H54 (cell line): ENCODE measurements at regions not wholly inside any gene's neighbourhood (a gene's known extent, or its start where the extent isn't known, plus 50 kb on each side); places are given as distances from the start of the nearest gene placed in this dataset.

Experiments used
- DNase-seq: peaks from one replicate; pipeline ENCODE4 v3.0.0; 2011; ENCODE audit warnings: low spot score, mixed read lengths; ENCODE audit not compliant: insufficient read length
- FAIRE-seq: peaks from 3 replicates; lab custom pipeline; 2011; peaks lifted over from hg19 to GRCh38; lab: Jason Lieb, UNC
- POLR2A ChIP-seq: IDR thresholded peaks from 2 replicates; pipeline ENCODE4 v1.6.1; 2011; ENCODE audit warnings: low read depth, mild to moderate bottlenecking, low read length

DNA sequence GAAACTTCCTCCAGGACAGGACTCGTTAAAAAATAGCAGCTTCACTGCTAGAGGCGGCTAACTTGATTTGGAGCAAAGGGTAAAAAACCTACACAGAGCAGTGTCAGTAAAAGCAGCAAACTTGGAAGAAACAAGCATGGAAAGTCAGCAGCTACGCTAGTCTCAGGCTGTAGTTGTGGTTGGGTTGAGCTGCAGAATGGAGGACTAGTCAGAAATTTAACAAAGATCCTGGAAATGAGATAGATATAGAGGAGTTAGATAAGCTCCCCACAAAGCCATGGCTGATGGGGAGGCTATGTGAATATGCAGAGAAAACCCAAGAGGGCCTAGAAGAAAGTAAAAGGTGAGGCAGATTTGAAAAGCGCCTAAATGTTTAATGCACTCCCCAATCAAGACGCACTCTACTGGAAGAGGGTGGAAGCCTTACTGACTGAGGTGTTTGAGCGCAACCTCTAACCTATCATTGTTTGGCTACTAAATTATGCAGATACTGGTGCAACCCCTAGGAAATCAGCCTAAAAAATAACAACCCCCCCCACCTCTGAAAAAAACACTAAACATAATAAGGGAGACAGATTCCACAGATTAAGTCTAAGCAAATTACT is 99.7 kb upstream of the TMEM168 start:
- FAIRE-seq (no peak), DNase-seq (no peak)
- no peak for TF ChIP-seq POLR2A

- no peak for DNase-seq
- FAIRE-seq = no peak
- TF ChIP-seq POLR2A = no peak
Observed at GRCh38 chr7:112889268-112889667, 99.1 kb upstream of the TMEM168 start.

DNA sequence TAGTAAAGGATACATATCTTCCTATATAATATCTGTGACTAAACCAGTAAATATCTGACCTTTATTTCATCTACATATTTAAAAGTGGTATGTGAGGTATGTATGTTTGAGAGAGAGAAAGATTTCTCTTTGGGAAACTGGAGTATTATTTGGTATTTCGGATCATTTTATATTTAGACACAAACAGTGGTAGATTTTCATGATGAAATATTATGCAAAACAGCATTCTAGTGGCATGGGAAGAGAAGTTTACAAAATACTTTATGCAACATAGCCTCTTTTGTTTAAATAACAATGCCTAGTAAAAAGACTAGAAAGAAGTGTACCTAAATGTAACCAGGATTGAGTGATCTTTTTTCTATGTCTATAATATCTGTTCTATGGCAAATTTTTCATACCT is 98.6 kb upstream of the TMEM168 start:
- TF ChIP-seq POLR2A = no peak
- no peak for FAIRE-seq

DNA sequence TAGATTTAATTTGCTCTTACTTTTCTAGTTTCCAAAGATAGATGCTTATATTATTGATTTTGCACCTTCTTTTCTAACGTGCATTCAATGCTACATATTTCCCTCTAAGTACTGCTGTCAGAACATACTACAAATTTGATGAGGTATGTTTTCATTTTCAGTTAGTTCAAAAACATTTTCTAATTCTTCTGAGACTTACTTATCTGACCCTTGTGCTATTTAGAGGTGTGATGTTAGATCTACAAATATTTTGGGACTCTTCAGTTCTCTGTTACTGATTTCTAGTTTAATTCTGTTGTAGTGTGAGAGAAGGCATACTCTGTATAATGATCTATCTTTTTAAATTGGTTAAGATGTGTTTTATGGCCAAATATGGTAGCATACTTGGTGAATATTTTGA is 97.8 kb upstream of the TMEM168 start:
- DNase-seq = no peak
- TF ChIP-seq POLR2A = no peak
- FAIRE-seq = no peak

More for the DNA sequence above, 98.6 kb upstream of the TMEM168 start:
- DNase-seq = no peak

- FAIRE-seq = no peak
- no peak for TF ChIP-seq POLR2A
- DNase-seq = no peak
Observed at GRCh38 chr7:112887337-112887736, 97.1 kb upstream of the TMEM168 start.

GRCh38 chr7:112886208-112886607 is 96.0 kb upstream of the TMEM168 start:
- FAIRE-seq = no peak

DNA sequence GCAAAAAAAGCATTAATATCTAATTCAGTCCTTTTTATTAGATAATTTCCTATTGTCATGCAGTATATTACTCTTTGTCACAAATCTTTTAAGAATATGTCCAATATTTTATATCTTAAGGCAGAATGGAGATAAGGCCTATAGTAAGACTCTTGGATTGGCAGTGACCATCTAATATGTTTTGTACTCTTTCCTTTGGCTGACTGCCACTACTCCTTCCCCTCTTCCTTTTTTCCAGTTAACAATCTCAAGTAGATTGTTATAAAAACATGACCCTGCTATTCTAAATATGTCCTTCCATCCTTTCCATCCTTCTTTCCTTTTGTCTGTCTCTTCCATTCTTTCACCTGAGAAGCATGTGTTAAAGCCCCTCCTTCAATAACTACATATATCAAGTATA is 92.8 kb upstream of the TMEM168 start:
- no peak for TF ChIP-seq POLR2A
- FAIRE-seq (no peak), DNase-seq (no peak)

More at GRCh38 chr7:112886208-112886607, 96.0 kb upstream of the TMEM168 start:
- TF ChIP-seq POLR2A = no peak
- no peak for DNase-seq

- FAIRE-seq = no peak
- no peak for TF ChIP-seq POLR2A
Observed at GRCh38 chr7:112882511-112882910, 92.3 kb upstream of the TMEM168 start.

DNA sequence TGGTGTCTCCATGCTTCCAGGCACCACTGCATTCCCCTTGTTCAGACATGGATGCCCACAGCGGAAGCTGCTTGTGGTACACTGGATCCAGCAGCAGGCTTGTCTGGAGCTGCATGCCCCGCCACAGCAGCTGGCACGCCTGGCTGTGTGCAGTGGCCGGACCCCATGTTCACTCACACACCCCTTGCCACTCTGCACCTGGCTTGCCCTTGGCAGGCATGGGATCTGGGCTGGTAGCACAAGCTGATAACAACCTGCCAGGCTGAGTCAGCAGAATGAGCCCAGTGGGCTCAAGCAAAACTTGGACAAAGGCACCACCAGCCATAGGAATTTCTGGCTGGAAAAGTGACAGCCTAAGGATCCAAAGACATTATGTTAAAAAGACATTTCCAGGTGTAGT is 91.8 kb upstream of the TMEM168 start:
- no peak for FAIRE-seq
- no peak for TF ChIP-seq POLR2A
- DNase-seq = no peak

More at GRCh38 chr7:112882511-112882910, 92.3 kb upstream of the TMEM168 start:
- DNase-seq = no peak

DNA sequence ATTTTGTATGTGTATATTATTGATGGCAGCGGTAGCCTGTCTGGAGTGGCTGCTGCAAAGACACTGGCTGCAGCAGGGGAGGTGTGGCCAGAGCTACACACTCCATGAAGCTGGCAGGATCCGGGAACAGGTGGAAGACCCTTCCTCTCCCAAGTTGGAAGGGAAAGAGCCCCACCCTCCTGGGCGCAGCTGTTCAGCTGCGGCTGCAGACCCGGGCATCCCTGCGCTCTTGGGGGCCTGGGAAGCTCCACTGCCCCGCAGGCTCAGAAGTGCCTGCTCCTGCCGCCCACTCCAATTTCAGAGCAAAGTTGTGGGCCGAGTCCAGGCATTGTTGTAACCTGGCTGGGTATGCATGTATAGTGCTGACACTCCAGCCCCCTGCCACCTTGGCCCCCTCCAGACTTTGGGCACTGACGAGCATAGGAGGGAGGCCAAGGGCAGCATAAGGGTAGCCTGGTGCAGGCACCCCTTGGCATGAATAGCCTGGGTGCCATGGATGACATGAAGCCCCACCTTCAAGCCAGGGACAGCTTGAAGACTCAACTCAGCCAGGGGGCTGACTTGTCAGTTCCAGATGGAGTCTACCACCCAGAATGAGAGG is 90.7 kb upstream of the TMEM168 start:
- DNase-seq = no peak
- FAIRE-seq = no peak
- TF ChIP-seq POLR2A = no peak

DNA sequence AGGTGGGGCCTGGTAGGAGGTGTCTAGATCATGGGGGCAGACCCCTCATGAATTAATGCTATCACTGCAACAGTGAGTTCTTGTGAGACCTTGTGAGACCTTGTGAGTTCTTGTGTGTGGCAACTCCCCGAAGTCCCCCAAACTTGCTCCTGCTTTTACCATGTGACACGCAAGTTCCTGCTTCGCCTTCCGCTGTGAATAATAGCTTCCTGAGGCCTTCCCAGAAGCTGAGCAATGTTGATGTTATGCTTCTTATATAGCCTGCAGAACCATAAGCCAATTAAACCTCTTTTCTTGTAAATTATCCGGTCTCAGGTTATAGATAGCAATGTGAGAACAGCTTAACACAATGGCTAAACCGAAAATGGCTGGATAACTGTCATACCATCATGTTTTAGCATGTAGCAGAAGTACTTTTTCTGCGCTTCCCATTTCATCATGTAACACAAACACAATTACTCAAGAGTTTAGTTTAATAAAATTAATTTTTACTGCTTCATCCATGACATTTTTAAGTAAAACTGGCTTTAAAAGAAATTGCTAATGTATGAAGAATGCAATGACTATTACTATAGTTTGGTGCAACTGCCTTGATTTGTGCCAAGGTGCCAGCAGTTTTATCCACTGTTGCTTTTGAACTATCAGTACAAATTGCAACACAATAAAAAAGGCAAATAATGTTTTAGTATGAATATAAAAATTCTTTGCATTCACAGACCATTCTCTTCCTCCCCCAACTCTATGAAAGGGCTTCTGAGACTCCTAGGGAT is 87.7 kb upstream of the TMEM168 start:
- FAIRE-seq = no peak
- DNase-seq = no peak
- no peak for TF ChIP-seq POLR2A

GRCh38 chr7:112876877-112877276 is 86.7 kb upstream of the TMEM168 start:
- no peak for TF ChIP-seq POLR2A
- DNase-seq (no peak), FAIRE-seq (no peak)

DNA sequence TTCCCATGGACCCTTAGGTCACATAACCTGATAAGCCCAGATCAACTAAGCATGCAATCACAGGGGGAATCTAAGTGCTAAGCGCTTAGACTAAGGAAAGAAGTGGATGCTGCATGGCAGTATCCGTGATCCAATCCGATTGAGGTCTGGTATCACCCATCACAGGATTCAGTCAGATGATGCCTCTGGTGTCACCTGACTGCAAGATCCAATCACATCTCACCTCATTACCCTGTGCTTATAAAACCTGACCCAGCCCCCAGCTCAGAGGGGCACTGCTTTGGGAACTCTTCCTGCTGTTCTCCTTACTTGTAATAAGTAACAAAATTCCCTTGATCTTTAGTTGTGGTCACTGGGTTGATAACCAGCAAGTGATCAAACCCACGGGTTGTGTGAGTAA is 84.7 kb upstream of the TMEM168 start:
- no peak for FAIRE-seq
- no peak for DNase-seq
- TF ChIP-seq POLR2A = no peak

DNA sequence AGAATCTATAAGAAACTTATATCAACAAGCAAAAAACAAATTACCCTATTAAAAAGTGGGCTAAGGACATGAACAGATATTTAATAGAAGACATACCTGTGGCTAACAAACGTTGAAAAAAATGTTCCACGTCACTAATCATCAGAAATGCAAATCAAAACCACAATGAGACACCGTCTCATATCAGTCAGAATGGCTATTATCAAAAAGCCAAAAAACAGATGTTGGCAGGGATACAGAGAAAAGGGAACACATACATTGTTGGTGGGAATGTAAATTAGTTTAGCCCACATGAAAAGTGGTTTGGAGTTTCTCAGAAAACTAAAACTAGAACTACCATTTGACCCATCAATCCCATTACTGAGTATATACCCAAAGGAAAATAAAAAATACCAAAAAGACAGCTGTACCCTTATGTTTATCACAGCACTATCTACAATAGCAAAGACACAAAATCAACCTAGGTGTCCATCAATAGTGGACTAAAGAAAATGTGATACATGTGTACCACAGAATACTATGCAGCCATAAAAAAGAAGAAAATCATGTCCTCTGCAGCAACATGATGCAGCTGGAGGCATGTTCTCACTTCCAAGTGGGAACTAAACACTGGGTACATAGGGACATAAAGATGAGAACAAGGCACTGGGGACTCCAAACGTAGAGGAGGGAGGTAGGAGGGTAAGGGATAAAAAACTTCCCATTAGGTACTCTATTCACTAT is 83.8 kb upstream of the TMEM168 start:
- no peak for DNase-seq
- FAIRE-seq = no peak
- no peak for TF ChIP-seq POLR2A
